Ovary (tissue), 7 donors: ENCODE measurements at regions not wholly inside any gene's neighbourhood (a gene's known extent, or its start where the extent isn't known, plus 50 kb on each side); places are given as distances from the start of the nearest gene placed in this dataset.

Source experiments
- DNase-seq, 5 donors: peaks; one replicate each; pipeline ENCODE4 v3.0.0-alpha.2; 2019 to 2020
- H3K27ac ChIP-seq, 2 donors: fragments of 200-600 bp; one replicate each; pipeline versions ENCODE4 v1.5.1 to v1.8.0; 2019 to 2022
- H3K27me3 ChIP-seq: fragments of 200-600 bp; one replicate; pipeline ENCODE4 v1.8.0; 2022
- H3K36me3 ChIP-seq: fragments of 200-600 bp; sonication (generic); one replicate; pipeline ENCODE4 v1.5.1; 2019
- H3K4me1 ChIP-seq: one replicate; pipeline ENCODE4 v1.8.1; 2013; ENCODE audit warnings: mild to moderate bottlenecking, moderate library complexity; ENCODE audit not compliant: insufficient read depth
- H3K4me3 ChIP-seq: fragments of 200-600 bp; sonication (generic); one replicate; pipeline ENCODE4 v1.5.1; 2017
- H3K9me3 ChIP-seq, 2 donors: fragments of 200-600 bp in 1 of 2; sonication (generic) in 1 of 2; one replicate each; pipeline versions ENCODE4 v1.5.1 to v1.8.1; 2013 to 2019; ENCODE audit warnings: mild to moderate bottlenecking in 1 of 2, moderate library complexity in 1 of 2
- CTCF ChIP-seq, 3 donors: fragments of 450-650 bp in 2 of 3; fragments of 200-600 bp in 1 of 3; IDR thresholded peaks; one replicate each; pipeline versions ENCODE4 v1.5.1 to v1.8.0; 2016 to 2022; ENCODE audit warnings: antibody characterized with exemption in 3 of 3, mild to moderate bottlenecking in 1 of 3
- EP300 ChIP-seq: sonication (generic); formaldehyde crosslinking; IDR thresholded peaks from one replicate; pipeline ENCODE4 v1.6.1; 2017; ENCODE audit warnings: antibody characterized with exemption
- POLR2A ChIP-seq: fragments of 450-650 bp; IDR thresholded peaks from one replicate; pipeline ENCODE4 v1.6.1; 2017; ENCODE audit warnings: antibody characterized with exemption, mild to moderate bottlenecking, moderate library complexity
- WGBS, 3 donors: extraction: QIAGEN DNeasy Blood & Tissue Kit in 1 of 3; methylation state at CpG; one replicate each; pipeline versions ENCODE4 v1.1.5 to v1.1.7; 2013 to 2017; 5-methylcytosine and 5-hydroxymethylcytosine counted together
- intact Hi-C, 4 donors: fragments of 100-400 bp; cut with DNase I; formaldehyde crosslinking; loops; one replicate each; pipeline versions ENCODE4 v1.11.0 to v1.15.1; 2022 to 2023
- donor health status: DM: no; HTN: no; CAD: no; lungs with moderate emphysema.
- donor health status: DM: no; HTN: no; CAD: no.
- donor health status: Bipolar disorder and iron deficiency.
- donor health status: DM: no; HTN: no; CAD: no.
- donor health status: DM: yes; HTN: yes; CAD: no.

GRCh38 chr12:87467936-87468335 is 561.3 kb downstream of the C12orf50 start:
- intact Hi-C loops: no loop called here
- no peak for DNase-seq
- no peak overlapping the region for H3K27ac ChIP-seq
- no peak overlapping the region for H3K4me3 ChIP-seq
- H3K27me3 ChIP-seq: no peaks in the 10 kb centered on the region
- no peaks in the 10 kb centered on the region for H3K36me3 ChIP-seq
- TF ChIP-seq CTCF (IDR thresholded peaks at IDR 0.05) (no peak), EP300 (no peak)
- H3K9me3 ChIP-seq: no peaks in the 10 kb centered on the region
- no peaks in the 10 kb centered on the region for H3K4me1 ChIP-seq

DNA sequence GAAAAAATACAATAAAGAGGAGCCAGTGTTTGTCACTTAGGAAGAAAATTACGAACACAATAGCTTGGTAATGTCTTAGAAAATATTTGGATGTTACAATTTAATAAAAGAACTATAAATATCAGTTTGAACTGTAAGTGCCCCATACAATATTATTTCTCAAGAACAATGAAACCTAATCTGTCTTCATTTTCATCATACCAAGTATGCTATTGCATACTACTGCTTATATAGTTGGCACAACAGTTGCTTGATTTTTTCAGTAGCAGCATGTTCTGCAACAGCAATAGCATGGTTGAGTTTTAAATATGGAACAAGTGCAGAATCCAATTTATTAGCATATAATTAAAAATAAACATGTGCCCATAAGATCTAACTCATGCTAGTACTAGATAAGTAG is 564.6 kb downstream of the C12orf50 start:
- TF ChIP-seq POLR2A (no peak), CTCF (IDR thresholded peaks at IDR 0.05) (no peak), EP300 (no peak)
- H3K4me1 ChIP-seq: no peaks in the 10 kb centered on the region
- no peak overlapping the region for H3K27ac ChIP-seq
- intact Hi-C loops: no loop called here
- no peaks in the 10 kb centered on the region for H3K9me3 ChIP-seq
- DNase-seq: no peak
- H3K36me3 ChIP-seq: no peaks in the 10 kb centered on the region
- no peak overlapping the region for H3K4me3 ChIP-seq
- 87 to 92% (median 90%) methylated on average over 1 of the region's 1 CpG for WGBS, 3 donors
- no peaks in the 10 kb centered on the region for H3K27me3 ChIP-seq

- intact Hi-C loops: no loop called here
- no peak for DNase-seq
- H3K36me3 ChIP-seq: no peaks in the 10 kb centered on the region
- no peaks in the 10 kb centered on the region for H3K4me1 ChIP-seq
- no peak overlapping the region for H3K4me3 ChIP-seq
- H3K9me3 ChIP-seq: no peaks in the 10 kb centered on the region
- H3K27ac ChIP-seq: no peak overlapping the region
- no peak for TF ChIP-seq POLR2A
- TF ChIP-seq EP300: no peak
- no peak for TF ChIP-seq CTCF (IDR thresholded peaks at IDR 0.05)
- no peaks in the 10 kb centered on the region for H3K27me3 ChIP-seq
- WGBS, 3 donors: 96 to 97% (median 97%) methylated on average over 4 of the region's 4 CpGs
Measured at GRCh38 chr12:87444039-87444438, 585.2 kb downstream of the C12orf50 start.

DNA sequence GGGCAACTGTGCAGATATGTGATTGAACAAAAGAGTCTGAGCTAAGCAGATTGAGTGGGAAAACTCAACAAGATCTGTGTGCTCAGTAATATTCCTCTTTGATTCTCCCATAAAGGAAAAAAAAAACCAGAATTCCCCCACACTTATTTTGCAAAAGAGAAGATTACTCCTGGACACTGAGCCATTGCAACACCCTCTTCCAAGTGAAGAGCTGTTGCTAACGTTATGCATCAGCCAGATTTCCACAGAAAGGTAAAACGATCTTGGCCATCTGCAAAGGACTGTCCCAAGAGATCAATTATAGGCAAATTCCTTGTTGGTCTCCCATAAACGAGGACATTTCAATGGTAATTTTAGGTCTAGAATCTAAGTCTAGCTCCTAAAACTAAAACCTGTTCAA is 587.7 kb downstream of the C12orf50 start:
- no peaks in the 10 kb centered on the region for H3K36me3 ChIP-seq
- H3K4me3 ChIP-seq: no peak overlapping the region
- no peak for TF ChIP-seq EP300
- 74 to 80% (median 79%) methylated on average over 3 of the region's 3 CpGs for WGBS, 3 donors
- DNase-seq: no peak
- intact Hi-C loops: no loop called here
- no peaks in the 10 kb centered on the region for H3K4me1 ChIP-seq
- H3K9me3 ChIP-seq: no peaks in the 10 kb centered on the region
- H3K27me3 ChIP-seq: no peaks in the 10 kb centered on the region
- H3K27ac ChIP-seq: no peak overlapping the region

GRCh38 chr12:87439990-87440827 is 589.0 kb downstream of the C12orf50 start:
- Histone ChIP-seq H3K4me3 (no peak overlapping the region), H3K36me3 (no peaks in the 10 kb centered on the region), H3K27ac (no peak overlapping the region), H3K27me3 (no peaks in the 10 kb centered on the region), H3K9me3 (no peaks in the 10 kb centered on the region), H3K4me1 (no peaks in the 10 kb centered on the region)
- no peak for TF ChIP-seq CTCF (IDR thresholded peaks at IDR 0.05)
- no peak for TF ChIP-seq POLR2A
- no peak for TF ChIP-seq EP300
- intact Hi-C loops: no loop called here
- 25 to 60% (median 32%) methylated on average over 2 of the region's 2 CpGs for WGBS, 3 donors
- DNase-seq: no peak
